ENCODE measurements at regions not wholly inside any gene's neighbourhood (a gene's known extent, or its start where the extent isn't known, plus 50 kb on each side); places are given as distances from the start of the nearest gene placed in this dataset.

DNA sequence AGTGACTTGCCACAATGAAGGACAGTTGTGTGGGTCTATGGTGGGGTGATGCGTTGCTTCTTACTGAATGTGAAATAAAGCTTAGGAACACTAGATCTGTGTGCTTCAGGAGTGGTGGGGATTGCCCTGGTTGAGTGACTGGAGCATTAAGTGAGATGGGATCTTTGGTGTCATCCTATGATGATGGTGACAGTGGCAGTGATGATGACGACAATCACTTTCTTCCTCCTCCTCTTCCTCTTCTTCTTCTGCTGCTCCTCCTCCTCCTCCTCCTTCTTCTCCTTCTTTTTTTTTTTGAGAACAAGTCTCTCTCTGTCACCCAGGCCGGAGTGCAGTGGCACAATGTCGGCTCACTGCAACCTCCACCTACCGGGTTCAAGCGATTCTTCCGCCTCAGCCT lies 396.8 kb downstream of the SEC14L1 start:
- H3K9me3 ChIP-seq (ENCODE audit: insufficient read depth, low read length) = no peaks in the 10 kb centered on the region
- H4K20me1 ChIP-seq (ENCODE audit: insufficient read depth, low read length) = no peaks in the 10 kb centered on the region
- no peak overlapping the region for H3K27ac ChIP-seq (ENCODE audit: low read length)
- H3K36me3 ChIP-seq (replicated peaks; ENCODE audit: low read depth, low read length) = no peaks in the 10 kb centered on the region
- H3K9ac ChIP-seq (ENCODE audit: low read length) = no peak overlapping the region
- no peak overlapping the region for H2AFZ ChIP-seq (ENCODE audit: low read depth, low read length)
- no peak overlapping the region for H3K4me2 ChIP-seq (ENCODE audit: low read length)
- no peak overlapping the region for H3K4me3 ChIP-seq (ENCODE audit: low read length)
- H3K4me1 ChIP-seq (ENCODE audit: low read length) = no peaks in the 10 kb centered on the region
- no peaks in the 10 kb centered on the region for H3K79me2 ChIP-seq (ENCODE audit: low read length)
- H3K27me3 ChIP-seq (ENCODE audit: low read depth, low read length) = peaks cover 12% of the 10 kb centered on the region; the same call in 1 of the 2 replicates
- TF ChIP-seq, protein P1, sequence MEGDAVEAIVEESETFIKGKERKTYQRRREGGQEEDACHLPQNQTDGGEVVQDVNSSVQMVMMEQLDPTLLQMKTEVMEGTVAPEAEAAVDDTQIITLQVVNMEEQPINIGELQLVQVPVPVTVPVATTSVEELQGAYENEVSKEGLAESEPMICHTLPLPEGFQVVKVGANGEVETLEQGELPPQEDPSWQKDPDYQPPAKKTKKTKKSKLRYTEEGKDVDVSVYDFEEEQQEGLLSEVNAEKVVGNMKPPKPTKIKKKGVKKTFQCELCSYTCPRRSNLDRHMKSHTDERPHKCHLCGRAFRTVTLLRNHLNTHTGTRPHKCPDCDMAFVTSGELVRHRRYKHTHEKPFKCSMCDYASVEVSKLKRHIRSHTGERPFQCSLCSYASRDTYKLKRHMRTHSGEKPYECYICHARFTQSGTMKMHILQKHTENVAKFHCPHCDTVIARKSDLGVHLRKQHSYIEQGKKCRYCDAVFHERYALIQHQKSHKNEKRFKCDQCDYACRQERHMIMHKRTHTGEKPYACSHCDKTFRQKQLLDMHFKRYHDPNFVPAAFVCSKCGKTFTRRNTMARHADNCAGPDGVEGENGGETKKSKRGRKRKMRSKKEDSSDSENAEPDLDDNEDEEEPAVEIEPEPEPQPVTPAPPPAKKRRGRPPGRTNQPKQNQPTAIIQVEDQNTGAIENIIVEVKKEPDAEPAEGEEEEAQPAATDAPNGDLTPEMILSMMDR (IDR thresholded peaks at IDR 0.05; ENCODE audit: low read depth, low read length) = no peak
- no peak for TF ChIP-seq EZH2phosphoT487 (IDR thresholded peaks at IDR 0.05; ENCODE audit: low read depth)

- Histone ChIP-seq H3K27me3 (ENCODE audit: low read depth, low read length) (peaks cover 16% of the 10 kb centered on the region), H3K79me2 (ENCODE audit: low read length) (no peaks in the 10 kb centered on the region), H3K36me3 (replicated peaks; ENCODE audit: low read depth, low read length) (no peaks in the 10 kb centered on the region), H4K20me1 (ENCODE audit: insufficient read depth, low read length) (no peaks in the 10 kb centered on the region), H3K9me3 (ENCODE audit: insufficient read depth, low read length) (no peaks in the 10 kb centered on the region), H3K9ac (ENCODE audit: low read length) (no peak overlapping the region), H3K4me1 (ENCODE audit: low read length) (no peaks in the 10 kb centered on the region), H3K4me2 (ENCODE audit: low read length) (no peak overlapping the region), H3K27ac (ENCODE audit: low read length) (no peak overlapping the region), H3K4me3 (ENCODE audit: low read length) (no peak overlapping the region), H2AFZ (ENCODE audit: low read depth, low read length) (no peak overlapping the region)
- TF ChIP-seq EZH2phosphoT487 (IDR thresholded peaks at IDR 0.05; ENCODE audit: low read depth) = no peak
- TF ChIP-seq, protein P1 (IDR thresholded peaks at IDR 0.05; ENCODE audit: low read depth, low read length) = no peak
Observed at GRCh38 chr17:77540531-77540930, 399.8 kb downstream of the SEC14L1 start.

- H3K27me3 ChIP-seq (ENCODE audit: low read depth, low read length) = peaks cover 15% of the 10 kb centered on the region
- no peaks in the 10 kb centered on the region for H3K9me3 ChIP-seq (ENCODE audit: insufficient read depth, low read length)
- no peaks in the 10 kb centered on the region for H3K79me2 ChIP-seq (ENCODE audit: low read length)
- no peak overlapping the region for H3K4me2 ChIP-seq (ENCODE audit: low read length)
- H3K4me3 ChIP-seq (ENCODE audit: low read length) = no peak overlapping the region
- no peak overlapping the region for H3K27ac ChIP-seq (ENCODE audit: low read length)
- H3K4me1 ChIP-seq (ENCODE audit: low read length) = no peaks in the 10 kb centered on the region
- no peaks in the 10 kb centered on the region for H4K20me1 ChIP-seq (ENCODE audit: insufficient read depth, low read length)
- no peaks in the 10 kb centered on the region for H3K36me3 ChIP-seq (replicated peaks; ENCODE audit: low read depth, low read length)
- no peak overlapping the region for H3K9ac ChIP-seq (ENCODE audit: low read length)
- H2AFZ ChIP-seq (ENCODE audit: low read depth, low read length) = no peak overlapping the region
- TF ChIP-seq, protein P1 (IDR thresholded peaks at IDR 0.05; ENCODE audit: low read depth, low read length) = no peak
- no peak for TF ChIP-seq EZH2phosphoT487 (IDR thresholded peaks at IDR 0.05; ENCODE audit: low read depth)
Observed at GRCh38 chr17:77540975-77541374, 400.2 kb downstream of the SEC14L1 start.

DNA sequence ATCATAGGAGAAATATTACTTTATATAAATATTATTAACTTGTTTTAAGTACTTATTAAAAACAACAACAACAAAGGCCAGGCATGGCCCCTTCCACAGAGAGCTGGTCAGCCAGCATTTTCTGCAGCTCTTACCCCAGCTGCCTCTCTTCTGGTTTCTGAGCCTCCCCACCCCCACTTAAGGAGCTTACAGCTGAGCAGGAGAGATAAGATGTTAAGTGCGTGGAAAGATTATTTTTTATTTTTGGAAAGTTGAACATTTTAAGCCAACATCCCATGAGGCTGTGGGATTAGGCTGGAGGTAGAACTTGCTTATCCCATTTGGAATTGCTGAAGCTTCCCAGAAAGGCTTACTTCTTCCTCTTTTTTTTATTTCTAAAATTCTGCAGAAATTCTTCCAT lies 401.2 kb downstream of the SEC14L1 start:
- H3K4me1 ChIP-seq (ENCODE audit: low read length) = no peaks in the 10 kb centered on the region

More for the DNA sequence above, 401.2 kb downstream of the SEC14L1 start:
- H3K79me2 ChIP-seq (ENCODE audit: low read length) = no peaks in the 10 kb centered on the region
- H3K4me3 ChIP-seq (ENCODE audit: low read length) = no peak overlapping the region
- no peak overlapping the region for H3K9ac ChIP-seq (ENCODE audit: low read length)
- no peaks in the 10 kb centered on the region for H3K9me3 ChIP-seq (ENCODE audit: insufficient read depth, low read length)
- no peak overlapping the region for H3K4me2 ChIP-seq (ENCODE audit: low read length)
- TF ChIP-seq, protein P1 (IDR thresholded peaks at IDR 0.05; ENCODE audit: low read depth, low read length) = no peak
- TF ChIP-seq EZH2phosphoT487 (IDR thresholded peaks at IDR 0.05; ENCODE audit: low read depth) = no peak
- H3K36me3 ChIP-seq (replicated peaks; ENCODE audit: low read depth, low read length) = no peaks in the 10 kb centered on the region
- H2AFZ ChIP-seq (ENCODE audit: low read depth, low read length) = no peak overlapping the region
- no peaks in the 10 kb centered on the region for H4K20me1 ChIP-seq (ENCODE audit: insufficient read depth, low read length)
- no peak overlapping the region for H3K27ac ChIP-seq (ENCODE audit: low read length)
- H3K27me3 ChIP-seq (ENCODE audit: low read depth, low read length) = peaks cover 13% of the 10 kb centered on the region

Measured in OCI-LY3 (cell line).